HG03159 (cell line): ENCODE measurements at regions not wholly inside any gene's neighbourhood (a gene's known extent, or its start where the extent isn't known, plus 50 kb on each side); places are given as distances from the start of the nearest gene placed in this dataset.

ENCODE experiments used
- ATAC-seq: cut with Tn5 transposase; IDR thresholded peaks from one replicate; pipeline ENCODE4 v1.9.1; 2021; ENCODE audit warnings: mild to moderate bottlenecking, moderate library complexity; ENCODE audit not compliant: unreplicated experiment

DNA sequence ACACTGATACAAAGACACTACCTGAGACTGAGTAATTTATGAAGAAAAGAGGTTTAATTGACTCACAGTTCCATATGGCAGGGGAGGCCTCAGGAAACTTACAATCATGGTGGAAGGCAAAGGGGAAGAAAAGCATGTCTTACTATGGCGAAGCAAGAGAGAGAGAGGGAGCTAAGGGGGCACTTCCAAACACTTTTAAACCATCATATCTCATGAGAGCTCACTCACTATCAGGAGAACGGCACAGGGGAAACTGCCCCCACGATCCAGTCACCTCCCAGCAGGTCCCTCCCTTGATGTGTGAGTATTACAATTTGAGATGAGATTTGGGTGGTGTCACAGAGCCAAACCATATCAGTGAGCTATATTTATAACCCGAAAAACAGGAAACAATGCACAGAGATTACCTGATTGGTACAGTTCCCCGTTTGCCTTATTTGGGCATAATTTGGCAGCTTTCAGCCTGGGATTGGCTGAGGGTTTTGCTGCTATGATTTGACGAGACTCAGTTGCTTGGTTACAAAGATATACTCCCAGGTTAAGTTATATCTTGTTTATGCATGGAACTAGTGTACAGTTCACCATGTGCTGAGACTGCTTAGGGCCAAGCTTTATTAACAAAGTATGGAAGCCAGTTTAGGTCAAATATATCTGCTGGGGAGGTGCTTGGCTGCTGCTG, 184.2 kb downstream of the NR2F2 start:
- no peak for ATAC-seq

DNA sequence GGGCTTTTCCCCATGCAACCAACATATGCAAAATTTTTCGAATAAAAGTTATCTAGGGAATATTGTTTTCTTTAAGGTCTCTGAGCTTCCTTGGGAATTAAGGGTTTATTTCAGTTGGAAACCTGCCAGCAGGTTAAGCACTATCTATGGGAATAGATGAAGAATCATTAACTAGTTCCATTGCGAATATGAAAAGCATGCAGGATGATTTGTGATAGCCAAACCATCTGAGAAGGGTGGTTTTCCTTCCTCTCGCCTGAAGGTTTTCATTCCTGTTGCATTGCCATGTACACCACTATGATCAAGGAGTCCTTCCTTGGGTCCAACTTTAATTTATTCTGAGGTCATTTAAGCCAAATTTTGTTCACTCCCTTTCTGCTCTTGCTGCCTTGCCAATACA, 184.9 kb downstream of the NR2F2 start:
- no peak for ATAC-seq

DNA sequence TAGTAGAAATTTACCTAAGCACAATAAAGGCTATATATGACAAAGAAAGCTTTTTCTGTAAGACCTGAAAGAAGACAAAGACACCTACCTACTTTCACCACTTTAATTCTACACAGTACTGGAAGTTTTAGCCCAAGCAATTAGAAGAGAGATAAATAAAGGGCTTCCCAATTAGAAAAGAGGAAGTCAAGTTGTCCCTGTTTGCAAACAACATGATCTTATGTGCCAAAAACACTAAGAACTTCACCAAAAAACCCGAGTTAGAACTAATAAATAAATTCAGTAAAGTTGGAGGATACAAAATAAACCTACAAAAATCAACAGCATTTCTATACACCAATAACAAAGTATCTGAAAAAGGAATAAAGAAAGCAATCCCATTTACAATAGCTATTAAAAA, 190.9 kb downstream of the NR2F2 start:
- no peak for ATAC-seq

DNA sequence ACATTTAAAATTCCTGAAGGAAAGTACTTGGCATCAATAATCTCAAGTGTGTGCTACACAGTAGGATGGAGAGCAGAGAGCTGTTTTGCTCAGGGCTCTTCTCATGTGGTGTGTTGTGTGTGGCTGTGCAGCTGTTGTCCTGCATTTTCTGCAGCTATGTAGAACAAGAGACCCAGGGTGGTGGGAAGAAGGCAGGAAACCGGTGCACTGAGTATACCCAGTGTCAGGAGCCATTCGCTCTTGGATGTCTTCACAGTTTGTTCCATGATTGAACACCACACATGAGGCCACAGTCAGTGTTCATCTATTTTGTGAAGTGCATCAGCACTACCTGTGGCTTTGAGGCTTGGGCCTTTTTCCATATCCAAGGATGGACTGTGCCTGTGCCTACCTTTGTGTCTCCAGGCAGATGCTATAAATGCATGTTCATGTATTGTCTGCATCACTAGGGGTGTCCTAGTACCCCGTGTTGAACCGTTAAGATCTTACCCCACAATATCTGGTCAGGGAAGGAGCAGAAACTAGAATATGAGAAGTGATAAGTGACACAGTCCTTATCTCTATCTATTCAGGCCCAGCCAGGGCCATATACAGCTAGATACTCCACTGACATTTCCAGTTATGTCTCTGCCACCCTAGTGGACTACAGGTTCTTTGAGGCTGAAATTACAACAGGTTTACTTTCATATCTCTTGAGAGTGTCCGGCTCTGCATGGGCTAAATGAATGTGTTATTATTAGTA, 194.3 kb downstream of the NR2F2 start:
- ATAC-seq: no peak

DNA sequence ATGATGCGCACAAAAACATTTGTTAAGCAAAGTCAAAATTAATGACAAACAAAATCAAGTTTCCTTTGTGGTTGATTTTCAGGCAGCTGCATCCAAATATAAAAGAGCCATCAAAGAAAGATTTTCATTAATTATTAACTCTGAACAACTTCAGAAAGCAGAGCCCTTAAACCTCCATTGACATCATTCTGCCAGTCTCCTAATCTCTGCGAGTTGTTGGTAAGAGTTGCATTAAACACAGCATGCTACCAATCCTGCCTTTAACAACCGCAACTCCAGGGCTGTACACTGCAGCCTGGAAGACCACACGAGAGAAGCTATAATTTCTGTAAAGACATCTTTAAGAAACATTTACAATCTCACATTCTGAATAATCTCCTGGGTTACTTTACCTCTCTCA, 204.6 kb downstream of the NR2F2 start:
- no peak for ATAC-seq

DNA sequence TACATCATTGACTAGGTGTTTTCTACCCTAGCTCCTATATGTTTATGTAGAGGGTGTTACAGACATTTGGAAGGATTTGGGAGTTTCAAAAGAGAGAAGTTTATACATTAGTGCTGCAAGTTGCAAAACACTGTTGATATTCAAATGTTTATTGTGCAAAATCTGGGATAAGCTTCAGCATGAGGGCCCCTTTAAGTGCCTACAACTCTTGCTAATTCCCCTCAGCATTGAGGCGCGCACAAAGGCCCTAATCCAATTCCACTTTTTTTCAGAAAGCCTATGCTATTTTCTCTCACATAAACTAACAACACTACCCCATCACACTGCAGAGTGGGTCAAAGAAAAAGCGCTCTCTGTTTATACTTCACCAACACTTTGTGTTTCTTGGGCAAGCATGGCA, 208.0 kb downstream of the NR2F2 start:
- ATAC-seq: no peak

DNA sequence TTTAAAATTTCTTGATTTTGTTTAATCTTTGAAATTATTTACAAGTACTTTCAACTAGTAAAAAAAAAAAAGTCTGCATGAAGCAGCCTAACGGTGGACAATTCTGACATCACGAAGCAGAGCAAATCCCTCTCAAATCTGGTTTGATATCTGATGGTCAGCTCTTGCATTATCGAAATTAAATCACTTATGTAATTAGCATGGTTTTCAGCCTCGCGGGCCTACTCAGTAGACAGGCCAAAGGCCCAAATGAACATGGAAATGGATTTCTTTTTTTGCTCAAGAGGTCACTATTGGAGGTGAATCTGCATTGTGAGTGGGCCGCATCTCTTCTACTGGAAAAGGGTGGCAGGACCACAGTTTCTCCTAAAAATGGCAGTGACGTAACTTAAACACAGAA, 209.8 kb downstream of the NR2F2 start:
- ATAC-seq: no peak

DNA sequence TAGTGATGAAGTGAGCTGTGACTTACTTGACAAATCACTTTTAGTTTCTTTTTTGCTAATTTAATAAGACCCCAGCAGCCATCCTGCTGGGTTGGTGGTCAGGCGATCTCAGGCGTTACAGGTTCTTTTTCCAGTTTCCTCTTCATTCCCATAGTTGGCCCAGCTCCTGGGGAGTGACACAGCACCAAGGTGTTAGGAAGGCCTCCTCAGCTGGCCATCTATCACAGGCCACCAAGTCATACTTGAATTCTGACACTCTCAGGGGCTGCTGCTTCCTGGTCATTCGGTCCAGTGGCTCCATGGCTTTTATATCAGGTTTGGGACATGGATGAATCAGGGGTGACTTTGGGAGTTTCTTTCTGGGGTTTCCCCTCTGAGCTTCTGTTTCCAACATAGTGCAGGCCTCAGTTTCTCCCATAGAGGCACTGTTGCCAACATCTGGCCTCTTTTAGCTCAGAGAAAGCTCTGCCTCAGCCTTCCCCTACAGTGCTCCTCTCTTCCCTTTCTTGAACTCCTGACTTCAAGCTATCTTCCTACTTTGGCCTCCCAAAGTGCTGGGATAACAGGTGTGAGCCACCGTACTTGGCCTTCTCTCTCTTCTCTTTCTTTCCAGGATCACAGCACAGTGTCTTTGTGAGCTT, 211.8 kb downstream of the NR2F2 start:
- no peak for ATAC-seq

DNA sequence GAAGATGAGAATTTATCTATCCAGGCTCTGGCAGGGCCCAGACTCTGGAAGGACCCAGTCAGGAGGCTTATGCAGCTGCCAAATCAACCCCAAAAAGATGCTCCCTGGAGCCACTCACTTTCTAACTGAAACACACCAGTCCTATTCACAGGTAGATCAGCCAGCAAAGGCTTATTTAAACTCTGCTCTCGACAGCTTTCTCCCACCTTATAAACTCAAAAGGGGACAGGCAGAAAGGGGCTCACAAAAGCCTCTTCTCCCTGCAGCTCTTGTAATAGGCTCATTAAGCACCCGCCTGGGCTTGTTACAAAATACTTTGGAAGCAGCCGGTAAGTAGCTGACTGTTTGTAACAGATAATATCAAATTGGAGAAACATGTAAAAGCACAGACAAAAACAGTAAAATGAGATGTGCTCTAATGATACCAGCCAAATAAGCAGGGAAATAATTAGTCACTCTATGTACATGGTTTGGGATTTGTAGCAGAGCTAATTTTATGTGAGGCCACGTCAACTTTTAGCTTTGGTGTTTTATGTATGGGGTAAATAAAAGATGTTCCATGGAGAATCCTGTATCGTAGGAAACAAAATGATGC, 213.8 kb downstream of the NR2F2 start:
- ATAC-seq: no peak

DNA sequence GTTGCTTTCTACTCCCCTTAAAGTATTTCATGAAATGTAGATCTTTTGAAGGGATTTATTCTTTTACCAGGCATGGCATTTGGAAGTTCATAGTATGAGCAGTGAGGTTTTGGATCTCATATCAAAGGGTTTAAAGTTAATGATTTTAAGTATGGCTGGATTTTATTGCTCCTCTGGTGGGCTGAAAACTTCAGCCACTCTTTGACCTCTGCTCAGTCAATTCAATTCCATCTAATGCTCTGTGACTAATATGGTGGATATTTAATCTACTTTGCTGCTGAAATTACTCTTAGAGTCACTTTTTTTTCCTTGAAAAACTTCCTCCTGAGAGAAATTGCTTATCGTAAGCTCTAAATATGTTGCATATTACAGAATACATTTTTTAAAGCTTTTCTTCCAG, 218.6 kb downstream of the NR2F2 start:
- no peak for ATAC-seq

DNA sequence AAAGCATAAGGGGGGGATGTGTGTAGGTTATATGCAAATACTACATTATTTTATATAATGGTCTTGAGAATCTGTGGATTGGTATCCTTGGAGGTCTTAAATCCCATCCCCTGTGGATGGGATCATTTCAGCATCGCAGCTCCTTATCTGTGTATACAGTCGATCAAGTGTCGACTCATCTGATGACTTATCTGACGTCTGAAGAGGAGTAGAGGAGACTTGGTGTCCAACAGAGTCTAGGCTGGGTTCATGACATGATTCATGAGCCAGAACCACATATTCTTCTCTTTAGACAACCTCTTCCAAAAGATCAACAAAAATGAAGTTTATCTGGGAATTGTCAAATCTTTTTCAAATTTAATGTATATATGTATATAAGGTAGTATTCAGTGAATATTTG, 220.7 kb downstream of the NR2F2 start:
- no peak for ATAC-seq

DNA sequence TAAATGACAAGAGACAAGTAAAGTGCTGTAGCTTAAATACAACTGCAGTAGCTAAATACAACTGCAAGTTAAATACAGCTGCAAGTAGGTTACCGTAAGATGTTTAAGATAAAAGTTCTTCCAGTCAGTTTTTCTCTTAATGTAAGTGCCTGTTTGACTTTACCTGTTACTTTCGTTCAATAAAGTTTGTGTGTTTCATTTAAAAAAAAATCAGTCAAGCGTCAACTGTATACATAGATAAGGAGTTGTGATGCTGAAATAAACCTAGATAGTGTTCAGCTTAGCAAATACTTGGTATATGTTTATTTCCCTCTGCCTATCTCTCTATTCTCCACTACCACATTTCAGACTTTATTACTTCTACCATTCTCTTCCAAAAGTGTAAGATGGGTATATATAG, 221.2 kb downstream of the NR2F2 start:
- no peak for ATAC-seq

DNA sequence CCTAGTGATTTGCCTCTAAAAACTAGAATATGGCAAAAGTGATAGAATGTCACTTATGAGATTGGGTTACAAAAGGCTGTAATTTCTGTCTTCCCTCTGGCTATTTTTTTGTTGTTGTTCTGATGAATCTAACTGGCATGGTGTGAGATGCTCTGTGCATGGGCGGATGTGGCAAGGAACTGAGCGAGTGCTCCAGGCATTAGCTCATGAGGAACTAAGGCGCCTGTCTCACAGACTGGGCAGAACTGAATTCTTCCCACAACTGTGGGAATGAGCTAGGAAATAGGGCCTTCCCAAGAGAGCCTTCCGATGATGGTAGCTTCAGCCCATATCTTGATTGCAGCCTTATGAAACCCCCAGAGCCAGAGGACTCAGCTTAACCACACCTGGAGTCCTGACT, 222.5 kb downstream of the NR2F2 start:
- ATAC-seq: no peak

DNA sequence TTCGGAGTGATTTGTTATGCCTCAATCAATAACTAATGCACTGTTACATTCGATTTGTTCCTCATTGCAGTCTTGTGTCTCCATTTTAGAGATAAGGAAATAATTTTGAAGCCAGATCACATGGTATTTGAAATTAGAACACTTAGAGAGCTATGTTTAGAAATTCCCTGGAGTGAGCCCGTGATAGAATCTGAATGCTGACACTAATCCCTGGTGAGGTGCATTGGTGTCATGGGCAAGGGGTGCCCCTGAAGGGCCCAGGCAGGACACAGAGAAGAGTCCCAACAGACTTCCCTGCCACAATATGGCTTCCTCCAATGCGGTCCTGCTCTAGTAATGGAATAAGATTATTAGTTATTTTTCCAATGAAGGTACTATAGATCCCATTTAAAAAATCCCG, 223.0 kb downstream of the NR2F2 start:
- ATAC-seq: no peak

DNA sequence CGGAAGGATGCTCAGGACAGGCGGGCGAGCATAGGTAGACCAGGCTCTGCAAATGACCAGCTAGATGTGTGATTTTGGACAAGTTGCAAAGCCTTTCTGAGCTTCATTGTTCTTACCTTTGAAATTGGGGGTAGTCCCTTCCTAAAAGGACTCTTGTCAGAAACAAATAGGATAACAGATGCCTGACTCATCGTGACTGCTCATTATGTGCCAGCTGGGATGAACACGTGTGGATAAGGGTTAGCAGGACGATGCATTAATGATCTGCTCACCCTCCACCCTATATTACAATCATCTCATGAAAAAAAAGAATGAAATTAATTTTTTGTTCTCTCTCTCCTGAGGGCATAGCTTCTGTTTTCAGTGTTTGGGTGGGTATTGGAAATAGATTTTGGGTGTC, 223.4 kb downstream of the NR2F2 start:
- no peak for ATAC-seq

DNA sequence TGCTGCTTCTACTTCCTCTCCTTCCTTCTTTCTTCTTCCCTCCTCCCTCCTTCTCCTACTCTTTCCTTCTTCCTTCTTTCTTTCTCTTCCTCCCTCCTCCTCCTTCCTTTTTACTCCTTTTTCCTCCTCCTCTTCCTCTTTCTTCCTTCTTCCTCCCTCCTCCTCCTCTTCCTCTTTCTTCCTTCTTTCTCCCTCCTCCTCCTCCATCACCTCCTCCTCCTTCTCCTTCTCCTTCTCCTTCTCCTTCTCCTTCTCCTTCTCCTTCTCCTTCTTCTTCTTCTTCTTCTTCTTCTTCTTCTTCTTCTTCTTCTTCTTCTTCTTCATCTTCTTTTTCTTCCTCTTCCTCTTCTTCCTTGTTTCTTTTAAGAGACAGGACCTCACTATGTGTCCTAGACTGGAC, 224.0 kb downstream of the NR2F2 start:
- ATAC-seq: no peak

DNA sequence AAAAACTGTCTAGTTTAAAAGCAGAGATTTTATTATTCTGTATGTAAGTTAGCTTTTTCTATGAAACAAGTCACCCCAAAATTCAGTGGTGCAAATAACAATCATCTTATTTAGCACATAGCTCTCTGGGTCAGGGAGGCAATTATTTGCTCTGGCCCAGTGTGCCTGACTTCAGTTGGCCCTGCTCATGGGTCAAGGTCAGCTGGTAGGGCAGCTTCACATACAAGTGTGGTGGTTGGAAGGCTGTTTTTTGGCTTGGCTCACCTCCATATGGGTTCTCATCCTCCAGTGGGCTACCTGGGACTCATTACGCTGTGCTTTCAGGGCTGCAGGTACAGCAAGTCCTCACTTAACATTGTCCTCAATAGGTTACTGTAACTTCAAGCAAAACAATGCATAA, 228.6 kb downstream of the NR2F2 start:
- no peak for ATAC-seq

DNA sequence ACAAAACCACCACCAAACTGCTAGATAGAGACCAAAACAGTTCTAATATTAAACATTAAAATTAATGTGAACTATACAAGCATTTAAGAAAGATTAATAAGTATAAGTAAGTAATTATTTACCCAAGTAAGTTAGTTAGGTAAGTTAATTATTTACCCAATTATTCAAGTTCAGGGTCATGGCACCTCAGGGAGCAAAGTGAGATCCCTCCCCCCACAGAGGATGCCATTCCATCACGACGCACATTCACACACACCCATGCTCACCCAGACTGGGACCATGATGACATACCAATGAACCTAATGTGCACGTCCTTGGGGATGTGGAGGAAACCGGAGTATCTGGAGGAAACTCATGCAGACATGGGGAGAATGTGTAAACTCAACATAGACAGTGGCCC, 229.1 kb downstream of the NR2F2 start:
- no peak for ATAC-seq

DNA sequence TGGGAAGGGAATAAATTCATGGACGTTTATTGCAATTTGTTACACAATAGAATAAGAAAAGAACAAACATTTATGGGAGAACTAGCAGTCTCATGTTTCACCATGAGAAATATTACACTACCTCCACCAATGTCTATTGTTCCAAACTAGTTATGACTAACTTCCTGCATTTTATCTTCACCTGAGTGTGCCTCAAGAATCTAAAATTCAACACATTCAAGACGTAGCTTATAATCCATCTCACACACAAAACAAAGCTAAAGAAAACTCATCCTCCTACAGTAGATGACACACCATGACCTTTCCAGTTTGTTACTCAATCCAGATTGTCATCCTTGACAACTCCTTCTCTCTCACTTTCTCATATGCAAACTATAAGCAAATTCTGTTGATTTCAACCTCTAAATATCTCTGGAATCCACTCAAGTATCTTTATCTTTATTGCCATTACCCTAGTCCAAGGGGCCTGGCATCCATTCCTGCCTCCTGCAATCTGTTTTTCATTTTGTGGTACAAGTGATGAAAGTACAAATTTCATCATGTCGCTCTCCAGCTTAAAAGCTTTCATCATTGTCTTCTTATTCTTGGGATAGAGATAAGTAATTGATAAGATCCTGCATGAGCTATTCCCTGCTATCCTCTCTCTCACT, 229.9 kb downstream of the NR2F2 start:
- ATAC-seq: no peak

DNA sequence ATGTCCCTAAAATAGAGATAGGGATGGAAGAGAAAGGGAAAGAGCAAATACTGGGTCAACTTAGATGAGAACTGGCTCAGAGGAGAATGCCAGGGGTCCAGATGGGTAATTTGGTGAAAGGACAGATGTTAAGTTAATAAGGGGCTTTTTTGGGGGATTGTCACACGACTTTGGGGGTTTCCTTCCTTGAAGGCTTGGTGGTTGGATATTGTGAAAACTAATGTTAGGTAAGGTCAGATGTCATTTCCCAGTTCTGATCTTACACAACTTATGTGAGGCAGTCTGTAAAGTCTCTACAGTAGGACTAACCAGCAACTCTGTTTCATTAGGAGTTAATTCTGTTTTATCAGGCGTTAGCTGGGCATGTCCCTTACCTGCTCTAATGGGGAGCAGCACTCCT, 231.1 kb downstream of the NR2F2 start:
- no peak for ATAC-seq

DNA sequence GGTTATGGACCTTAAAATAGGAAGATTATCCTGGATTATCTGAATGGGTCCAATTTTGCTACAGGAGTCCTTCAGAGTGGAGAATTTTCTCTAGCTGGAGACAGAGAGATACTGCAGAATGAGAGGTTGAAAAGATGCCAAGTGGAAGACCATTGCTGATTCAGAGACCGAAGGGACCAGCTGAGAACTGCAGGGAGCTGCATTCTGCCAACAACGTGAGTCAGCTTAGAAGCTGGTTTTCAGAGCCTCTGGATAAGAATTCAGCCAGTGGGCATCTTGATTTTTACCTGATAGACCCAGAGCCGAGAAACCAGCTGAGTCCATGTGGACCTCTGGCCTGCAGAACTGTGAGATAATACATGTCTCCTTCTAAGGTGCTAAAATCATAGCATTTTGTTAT, 234.0 kb downstream of the NR2F2 start:
- no peak for ATAC-seq
